ENCODE measurements at regions not wholly inside any gene's neighbourhood (a gene's known extent, or its start where the extent isn't known, plus 50 kb on each side); places are given as distances from the start of the nearest gene placed in this dataset.
"Not testable (repeated sequence)": the region's sequence is repeated elsewhere in the genome, so short reads cannot be mapped to it uniquely, and the experiment has no call there.

DNA sequence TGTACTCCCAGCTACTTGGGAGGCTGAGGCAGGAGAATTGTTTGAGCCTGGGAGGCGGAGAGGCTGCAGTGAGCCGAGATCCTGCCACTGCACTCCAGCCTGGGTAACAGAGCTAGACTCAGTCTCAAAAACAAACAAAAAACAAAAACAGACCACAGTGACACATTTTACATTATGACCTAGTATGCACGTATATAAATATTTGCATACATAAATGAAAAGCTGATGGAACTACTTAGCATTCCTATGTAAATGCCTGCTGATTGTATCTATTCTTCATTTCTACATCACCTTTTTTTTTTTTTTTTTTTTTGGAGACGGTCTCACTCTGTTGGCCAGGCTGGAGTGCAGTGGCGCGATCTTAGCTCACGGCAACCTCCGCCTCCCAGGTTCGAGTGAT is 116.6 kb upstream of the PRKX start:
- TF ChIP-seq, protein P1, sequence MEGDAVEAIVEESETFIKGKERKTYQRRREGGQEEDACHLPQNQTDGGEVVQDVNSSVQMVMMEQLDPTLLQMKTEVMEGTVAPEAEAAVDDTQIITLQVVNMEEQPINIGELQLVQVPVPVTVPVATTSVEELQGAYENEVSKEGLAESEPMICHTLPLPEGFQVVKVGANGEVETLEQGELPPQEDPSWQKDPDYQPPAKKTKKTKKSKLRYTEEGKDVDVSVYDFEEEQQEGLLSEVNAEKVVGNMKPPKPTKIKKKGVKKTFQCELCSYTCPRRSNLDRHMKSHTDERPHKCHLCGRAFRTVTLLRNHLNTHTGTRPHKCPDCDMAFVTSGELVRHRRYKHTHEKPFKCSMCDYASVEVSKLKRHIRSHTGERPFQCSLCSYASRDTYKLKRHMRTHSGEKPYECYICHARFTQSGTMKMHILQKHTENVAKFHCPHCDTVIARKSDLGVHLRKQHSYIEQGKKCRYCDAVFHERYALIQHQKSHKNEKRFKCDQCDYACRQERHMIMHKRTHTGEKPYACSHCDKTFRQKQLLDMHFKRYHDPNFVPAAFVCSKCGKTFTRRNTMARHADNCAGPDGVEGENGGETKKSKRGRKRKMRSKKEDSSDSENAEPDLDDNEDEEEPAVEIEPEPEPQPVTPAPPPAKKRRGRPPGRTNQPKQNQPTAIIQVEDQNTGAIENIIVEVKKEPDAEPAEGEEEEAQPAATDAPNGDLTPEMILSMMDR (IDR thresholded peaks at IDR 0.05; ENCODE audit: extremely low read depth in 1 of 2, insufficient read depth in 1 of 2, low read depth in 1 of 2, low read length in 2 of 2) = not testable (repeated sequence)
- TF ChIP-seq POLR2A (IDR thresholded peaks at IDR 0.05; ENCODE audit: low read depth, low read length); POLR2AphosphoS5 (IDR thresholded peaks at IDR 0.05; ENCODE audit: insufficient read depth, low read depth, low read length); EZH2 (IDR thresholded peaks at IDR 0.05; ENCODE audit: borderline replicate concordance, low read depth, low read length, severe bottlenecking): not testable (repeated sequence)
- TF ChIP-seq, protein P2, sequence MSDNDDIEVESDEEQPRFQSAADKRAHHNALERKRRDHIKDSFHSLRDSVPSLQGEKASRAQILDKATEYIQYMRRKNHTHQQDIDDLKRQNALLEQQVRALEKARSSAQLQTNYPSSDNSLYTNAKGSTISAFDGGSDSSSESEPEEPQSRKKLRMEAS (IDR thresholded peaks at IDR 0.05; ENCODE audit: insufficient read depth, insufficient read length) = not testable (repeated sequence)
